SU-DHL-6 (cell line): ENCODE measurements at regions not wholly inside any gene's neighbourhood (a gene's known extent, or its start where the extent isn't known, plus 50 kb on each side); places are given as distances from the start of the nearest gene placed in this dataset.
"Not testable (repeated sequence)": the region's sequence is repeated elsewhere in the genome, so short reads cannot be mapped to it uniquely, and the experiment has no call there.

Experiments used
- CTCF ChIP-seq: fragments of 200-600 bp; sonication (generic); IDR thresholded peaks from one replicate; pipeline ENCODE4 v1.5.1; 2017; ENCODE audit warnings: antibody characterized with exemption, mild to moderate bottlenecking, low read length, moderate library complexity; ENCODE audit not compliant: insufficient read depth, poor library complexity, severe bottlenecking
- EZH2phosphoT487 ChIP-seq: fragments of 200-600 bp; sonication (generic), shearing (Covaris generic); conservative IDR thresholded peaks from 2 replicates; pipeline ENCODE4 v1.6.1; 2018; ENCODE audit warnings: mild to moderate bottlenecking, antibody characterized with exemption, low read length, moderate library complexity, mixed read lengths

- not testable (repeated sequence) for TF ChIP-seq CTCF, EZH2phosphoT487
Observed at GRCh38 chr3:75883719-75884118, 98.4 kb upstream of the ZNF717 start.
